Transverse colon (tissue), 4 donors: ENCODE measurements at regions not wholly inside any gene's neighbourhood (a gene's known extent, or its start where the extent isn't known, plus 50 kb on each side); places are given as distances from the start of the nearest gene placed in this dataset.

Source experiments
- DNase-seq: peaks from one replicate; pipeline ENCODE4 v3.0.0-alpha.2; 2019
- H3K27ac ChIP-seq, 4 donors: fragments of 200-600 bp; sonication (generic); 2 replicates each; pipeline ENCODE4 v1.5.1; 2016 to 2018; ENCODE audit warnings: inconsistent platforms in 4 of 4
- H3K27me3 ChIP-seq: fragments of 200-600 bp; sonication (generic); 2 replicates; pipeline ENCODE4 v1.5.1; 2017; ENCODE audit warnings: inconsistent platforms
- H3K36me3 ChIP-seq, 4 donors: fragments of 200-600 bp; sonication (generic); 2 replicates each; pipeline ENCODE4 v1.5.1; 2017 to 2019; ENCODE audit warnings: inconsistent platforms in 4 of 4
- H3K4me1 ChIP-seq, 4 donors: fragments of 200-600 bp; sonication (generic); 2 replicates each; pipeline ENCODE4 v1.5.1; 2017 to 2020; ENCODE audit warnings: inconsistent platforms in 4 of 4
- H3K4me3 ChIP-seq, 4 donors: fragments of 200-600 bp; sonication (generic); 1 replicate in 1 of 4; 2 replicates in 3 of 4; pipeline versions ENCODE4 v1.5.1 to v1.6.1; 2017 to 2019; ENCODE audit warnings: inconsistent platforms in 4 of 4
- H3K9me3 ChIP-seq, 2 donors: fragments of 200-600 bp; sonication (generic); 2 replicates each; pipeline ENCODE4 v1.5.1; 2017 to 2019; ENCODE audit warnings: inconsistent platforms in 2 of 2
- EP300 ChIP-seq: sonication (generic); formaldehyde crosslinking; IDR thresholded peaks from one replicate; pipeline ENCODE4 v1.6.1; 2017; ENCODE audit warnings: antibody characterized with exemption, low read depth
- POLR2A ChIP-seq: fragments of 450-650 bp; IDR thresholded peaks from one replicate; pipeline ENCODE4 v1.6.1; 2016; ENCODE audit warnings: antibody characterized with exemption, mild to moderate bottlenecking, moderate library complexity
- POLR2AphosphoS5 ChIP-seq, 3 donors: sonication (generic); formaldehyde crosslinking; IDR thresholded peaks; one replicate each; pipeline ENCODE4 v1.6.1; 2016; ENCODE audit warnings: antibody characterized with exemption in 3 of 3
- WGBS, 2 donors: methylation state at CpG; one replicate each; pipeline ENCODE4 v1.1.5; 2018; ENCODE audit warnings: low coverage in 1 of 2; 5-methylcytosine and 5-hydroxymethylcytosine counted together
- in situ Hi-C, 4 donors: fragments of 200-750 bp; cut with MboI; loops; one replicate each; pipeline versions ENCODE4 v1.15.0 to v1.15.1; 2017; ENCODE audit warnings: low sequenced_read_pairs in 3 of 4, low pct_ligation_motif_present in 1 of 4, low pct_unique_long_range_greater_than_20kb in 1 of 4
- intact Hi-C: fragments of 100-400 bp; cut with DNase I; formaldehyde crosslinking; loops from one replicate; pipeline ENCODE4 v1.15.1; 2023; ENCODE audit warnings: low total_unique reads
- TF ChIP-seq, protein P1 (sequence below), 5 experiments: fragments of 200-600 bp in 3 of 5; fragments of 450-650 bp in 2 of 5; sonication (generic) in 3 of 5; IDR thresholded peaks; 1 replicate in 2 of 5; 2 replicates in 3 of 5; pipeline ENCODE4 v1.5.1; 2016 to 2017; ENCODE audit warnings: antibody characterized with exemption in 5 of 5, inconsistent platforms in 3 of 5, mild to moderate bottlenecking in 2 of 5, moderate library complexity in 1 of 5

DNA sequence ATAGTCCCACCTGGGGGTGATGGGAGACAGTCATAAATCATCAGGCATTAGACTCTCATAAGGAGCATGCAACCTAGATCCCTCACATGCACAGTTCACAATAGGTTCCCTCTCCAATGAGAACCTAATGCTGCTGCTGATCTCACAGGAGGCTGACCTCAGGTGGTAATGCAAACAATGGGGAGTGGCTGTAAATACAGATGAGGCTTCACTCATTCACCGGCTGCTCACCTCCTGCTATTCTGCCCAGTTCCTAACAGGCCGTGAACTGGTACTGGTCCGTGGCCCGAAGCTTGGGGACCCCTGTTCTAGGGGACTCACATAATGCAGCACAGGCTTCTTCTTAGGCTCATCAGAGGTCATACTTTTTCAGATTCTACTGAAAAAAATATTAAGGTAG lies 625.9 kb upstream of the AGA start:
- DNase-seq, result no peak
- Histone ChIP-seq H3K36me3 (no peaks in the 10 kb centered on the region), H3K27me3 (no peaks in the 10 kb centered on the region), H3K4me3 (no peak overlapping the region), H3K4me1 (no peaks in the 10 kb centered on the region), H3K9me3 (no peaks in the 10 kb centered on the region), H3K27ac (no peak overlapping the region)
- TF ChIP-seq POLR2AphosphoS5 (IDR thresholded peaks at IDR 0.05) (no peak), EP300 (no peak), POLR2A (no peak)
- TF ChIP-seq, protein P1, sequence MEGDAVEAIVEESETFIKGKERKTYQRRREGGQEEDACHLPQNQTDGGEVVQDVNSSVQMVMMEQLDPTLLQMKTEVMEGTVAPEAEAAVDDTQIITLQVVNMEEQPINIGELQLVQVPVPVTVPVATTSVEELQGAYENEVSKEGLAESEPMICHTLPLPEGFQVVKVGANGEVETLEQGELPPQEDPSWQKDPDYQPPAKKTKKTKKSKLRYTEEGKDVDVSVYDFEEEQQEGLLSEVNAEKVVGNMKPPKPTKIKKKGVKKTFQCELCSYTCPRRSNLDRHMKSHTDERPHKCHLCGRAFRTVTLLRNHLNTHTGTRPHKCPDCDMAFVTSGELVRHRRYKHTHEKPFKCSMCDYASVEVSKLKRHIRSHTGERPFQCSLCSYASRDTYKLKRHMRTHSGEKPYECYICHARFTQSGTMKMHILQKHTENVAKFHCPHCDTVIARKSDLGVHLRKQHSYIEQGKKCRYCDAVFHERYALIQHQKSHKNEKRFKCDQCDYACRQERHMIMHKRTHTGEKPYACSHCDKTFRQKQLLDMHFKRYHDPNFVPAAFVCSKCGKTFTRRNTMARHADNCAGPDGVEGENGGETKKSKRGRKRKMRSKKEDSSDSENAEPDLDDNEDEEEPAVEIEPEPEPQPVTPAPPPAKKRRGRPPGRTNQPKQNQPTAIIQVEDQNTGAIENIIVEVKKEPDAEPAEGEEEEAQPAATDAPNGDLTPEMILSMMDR (IDR thresholded peaks at IDR 0.05), result no peak
- intact Hi-C loops, result no loop called here
- in situ Hi-C loops, result no loop called here
- WGBS, 2 donors, result 89% methylated on average over 4 of the region's 4 CpGs; no CpG with 5 or more reads in 1 of the 2 donors

DNA sequence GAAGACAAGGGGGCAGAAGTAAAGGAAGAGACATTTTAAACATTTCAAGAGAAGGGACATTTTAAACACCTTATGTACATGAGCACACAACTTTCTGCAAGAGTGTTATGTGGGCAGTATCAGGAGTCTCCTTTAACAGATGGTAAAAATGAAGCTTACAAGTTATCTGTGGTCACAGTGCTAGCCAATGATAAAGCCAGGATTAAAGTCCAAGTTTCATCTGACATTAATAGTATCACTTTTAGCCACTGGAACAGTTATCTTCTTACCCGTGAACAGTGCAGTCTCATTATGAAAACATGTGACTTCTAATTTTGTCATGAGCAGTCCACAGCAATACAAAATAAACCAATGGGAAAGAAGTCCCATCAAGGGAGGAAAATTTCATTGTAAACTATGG lies 627.9 kb upstream of the AGA start:
- TF ChIP-seq EP300 (no peak), POLR2A (no peak), POLR2AphosphoS5 (IDR thresholded peaks at IDR 0.05) (no peak)
- TF ChIP-seq, protein P1 (IDR thresholded peaks at IDR 0.05), result no peak
- Histone ChIP-seq H3K27me3 (no peaks in the 10 kb centered on the region), H3K4me1 (no peaks in the 10 kb centered on the region), H3K36me3 (no peaks in the 10 kb centered on the region), H3K9me3 (no peaks in the 10 kb centered on the region), H3K4me3 (no peak overlapping the region), H3K27ac (no peak overlapping the region)
- WGBS, 2 donors, result 57 to 81% methylated on average over 1 of the region's 1 CpG
- in situ Hi-C loops (no loop called here), intact Hi-C loops (no loop called here)
- no peak for DNase-seq

DNA sequence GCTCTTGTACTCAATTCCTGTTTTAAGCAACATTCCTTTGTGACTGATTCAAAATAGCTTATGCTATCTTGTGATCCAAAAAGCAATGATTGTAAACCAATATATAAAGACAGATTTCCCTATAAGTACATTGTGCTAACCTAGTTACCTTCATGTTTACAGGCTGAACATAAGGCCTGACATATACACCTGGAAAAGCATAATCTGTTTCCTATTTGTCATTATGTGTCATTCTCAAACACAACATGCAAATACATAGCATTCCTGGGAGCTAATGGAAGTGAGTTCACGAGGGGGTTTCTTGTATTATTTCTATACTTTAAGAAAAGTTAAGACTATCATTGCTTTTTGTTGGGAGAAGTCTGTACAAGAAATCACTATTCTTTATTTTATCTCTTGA lies 638.1 kb upstream of the AGA start:
- H3K27ac ChIP-seq, result no peak overlapping the region
- no peak for DNase-seq
- intact Hi-C loops (no loop called here), in situ Hi-C loops (no loop called here)
- no peaks in the 10 kb centered on the region for H3K36me3 ChIP-seq
- H3K4me3 ChIP-seq, result no peak overlapping the region
- 65 to 83% methylated on average over 1 of the region's 1 CpG for WGBS, 2 donors
- TF ChIP-seq EP300 (no peak), POLR2A (no peak), POLR2AphosphoS5 (IDR thresholded peaks at IDR 0.05) (no peak)
- TF ChIP-seq, protein P1 (IDR thresholded peaks at IDR 0.05), result no peak
- H3K27me3 ChIP-seq, result no peaks in the 10 kb centered on the region
- no peaks in the 10 kb centered on the region for H3K4me1 ChIP-seq
- H3K9me3 ChIP-seq, result no peaks in the 10 kb centered on the region

DNA sequence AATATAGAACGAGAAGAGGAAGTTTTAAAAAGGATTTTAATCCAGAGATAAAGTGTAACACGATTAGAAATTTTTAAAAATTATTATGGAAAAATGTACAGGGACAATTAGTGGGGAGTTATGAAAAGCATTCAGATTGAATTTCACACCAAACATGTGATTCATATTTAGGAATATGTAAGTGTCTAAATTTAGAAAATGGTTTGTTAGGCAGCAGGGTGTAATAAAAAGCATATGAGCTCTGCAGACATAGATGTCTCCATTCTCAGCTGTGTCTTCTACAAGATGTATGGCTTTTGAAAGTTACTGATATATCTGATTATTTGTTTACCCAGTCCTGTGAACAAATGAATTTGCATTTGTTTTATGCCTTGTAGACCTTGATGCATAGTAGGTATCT lies 638.9 kb upstream of the AGA start:
- intact Hi-C loops (no loop called here), in situ Hi-C loops (no loop called here)
- Histone ChIP-seq H3K27ac (no peak overlapping the region), H3K9me3 (no peaks in the 10 kb centered on the region), H3K4me1 (no peaks in the 10 kb centered on the region), H3K36me3 (no peaks in the 10 kb centered on the region), H3K27me3 (no peaks in the 10 kb centered on the region), H3K4me3 (no peak overlapping the region)
- TF ChIP-seq POLR2A, result no peak
- no peak for TF ChIP-seq POLR2AphosphoS5 (IDR thresholded peaks at IDR 0.05)
- TF ChIP-seq, protein P1 (IDR thresholded peaks at IDR 0.05), result no peak
- TF ChIP-seq EP300, result no peak
- 67 to 78% methylated on average over 2 of the region's 2 CpGs for WGBS, 2 donors
- DNase-seq, result no peak
